ENCODE measurements at regions not wholly inside any gene's neighbourhood (a gene's known extent, or its start where the extent isn't known, plus 50 kb on each side); places are given as distances from the start of the nearest gene placed in this dataset.

DNA sequence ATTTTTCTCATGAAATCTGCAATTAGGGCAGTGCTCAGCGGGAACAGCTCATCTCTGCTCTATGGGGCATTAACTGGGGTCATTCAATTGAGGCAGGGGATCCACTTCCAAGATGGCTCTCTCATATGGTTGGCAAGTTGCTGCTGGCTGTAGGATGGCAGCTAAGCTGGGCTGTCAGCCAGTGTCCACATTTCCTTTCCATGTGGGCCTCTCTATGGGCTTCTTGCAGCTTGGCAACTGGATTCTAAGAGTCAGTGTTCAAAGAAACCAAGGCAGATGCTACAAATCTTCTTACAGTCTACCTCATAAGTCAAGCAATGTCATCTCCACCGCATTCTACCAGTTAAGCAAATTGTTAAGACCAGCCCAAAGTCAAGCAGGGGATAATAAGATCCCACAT, 50.3 kb upstream of the TMCC3 start:
- no peaks in the 10 kb centered on the region for H3K36me3 ChIP-seq
- H3K9me3 ChIP-seq (replicated peaks), result no peaks in the 10 kb centered on the region
- DNase-seq, result no peak
- no peak overlapping the region for H3K4me3 ChIP-seq
- H3K27ac ChIP-seq, result no peak overlapping the region
- H3K4me1 ChIP-seq, result 0 out of 2 replicates have a peak, but pooled peaks cover 7% of the 10 kb centered on the region
- 0 out of 2 replicates have a peak, but pooled peaks cover 3% of the 10 kb centered on the region for H3K27me3 ChIP-seq

Measured in SJCRH30 (cell line).